Endothelial cell of umbilical vein (primary cell): ENCODE measurements at regions not wholly inside any gene's neighbourhood (a gene's known extent, or its start where the extent isn't known, plus 50 kb on each side); places are given as distances from the start of the nearest gene placed in this dataset.

Source experiments
- EZH2 ChIP-seq: IDR thresholded peaks from 2 replicates; pipeline ENCODE4 v1.6.1; 2012; ENCODE audit warnings: borderline replicate concordance, low read depth, mild to moderate bottlenecking, moderate library complexity, low read length, inconsistent platforms; ENCODE audit not compliant: severe bottlenecking
- POLR2A ChIP-seq: IDR thresholded peaks from 2 replicates; pipeline ENCODE4 v1.6.1; 2012; ENCODE audit warnings: low read depth, mild to moderate bottlenecking, control low read depth, low read length
- POLR2AphosphoS5 ChIP-seq: IDR thresholded peaks from 2 replicates; pipeline ENCODE4 v1.6.1; 2012; ENCODE audit warnings: low read depth, mild to moderate bottlenecking, control low read depth, low read length, moderate library complexity; ENCODE audit not compliant: insufficient read depth
- TF ChIP-seq, protein P1 (sequence below): IDR thresholded peaks from 2 replicates; pipeline ENCODE4 v1.6.1; 2011; ENCODE audit not compliant: insufficient read depth, insufficient read length
- TF ChIP-seq, protein P2 (sequence below), 2 donors: IDR thresholded peaks; 1 replicate in 1 of 2; 2 replicates in 1 of 2; pipeline ENCODE4 v1.5.1; 2011; ENCODE audit warnings: low read length in 2 of 2, mild to moderate bottlenecking in 2 of 2, moderate library complexity in 2 of 2, control low read depth in 1 of 2, inconsistent platforms in 1 of 2, low read depth in 1 of 2; ENCODE audit not compliant: insufficient read depth in 1 of 2; ENCODE audit errors: extremely low read depth in 1 of 2

DNA sequence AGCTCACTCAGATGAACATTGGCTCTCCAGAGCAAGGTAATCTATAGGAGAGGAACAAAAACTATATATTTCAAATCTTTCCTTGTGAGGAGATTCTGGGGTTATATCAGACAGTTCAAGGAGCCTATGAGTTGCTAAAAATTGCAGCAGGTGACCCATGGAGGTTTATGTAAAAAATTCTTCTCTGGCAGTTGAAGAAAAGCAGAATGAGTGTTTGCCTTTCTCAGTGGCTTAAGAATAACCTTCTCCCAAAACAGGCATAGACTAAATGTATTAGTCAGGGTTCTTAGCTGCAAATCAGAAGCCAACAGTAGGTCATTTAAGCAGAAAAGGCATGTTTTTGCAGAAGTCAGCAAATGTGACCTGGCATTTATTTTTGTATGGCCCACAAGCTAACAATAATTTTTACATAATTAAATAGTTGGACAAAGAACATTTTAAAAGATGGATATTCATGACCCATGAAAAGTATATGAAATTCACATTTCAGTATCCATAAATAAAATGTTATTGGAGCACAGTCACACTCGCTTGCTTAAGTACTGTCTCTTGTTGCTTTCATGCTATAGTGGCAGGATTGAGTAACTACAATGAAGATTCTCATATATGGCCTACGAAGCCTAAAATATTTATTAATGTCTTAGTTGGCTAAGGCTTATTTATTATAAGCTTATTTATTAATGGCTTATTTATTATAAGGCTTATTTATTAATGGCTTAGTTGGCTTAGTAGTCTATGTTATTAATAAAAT is 93.4 kb upstream of the TLK1 start:
- TF ChIP-seq, protein P1, sequence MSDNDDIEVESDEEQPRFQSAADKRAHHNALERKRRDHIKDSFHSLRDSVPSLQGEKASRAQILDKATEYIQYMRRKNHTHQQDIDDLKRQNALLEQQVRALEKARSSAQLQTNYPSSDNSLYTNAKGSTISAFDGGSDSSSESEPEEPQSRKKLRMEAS: no peak
- no peak for TF ChIP-seq POLR2A
- TF ChIP-seq, protein P2, sequence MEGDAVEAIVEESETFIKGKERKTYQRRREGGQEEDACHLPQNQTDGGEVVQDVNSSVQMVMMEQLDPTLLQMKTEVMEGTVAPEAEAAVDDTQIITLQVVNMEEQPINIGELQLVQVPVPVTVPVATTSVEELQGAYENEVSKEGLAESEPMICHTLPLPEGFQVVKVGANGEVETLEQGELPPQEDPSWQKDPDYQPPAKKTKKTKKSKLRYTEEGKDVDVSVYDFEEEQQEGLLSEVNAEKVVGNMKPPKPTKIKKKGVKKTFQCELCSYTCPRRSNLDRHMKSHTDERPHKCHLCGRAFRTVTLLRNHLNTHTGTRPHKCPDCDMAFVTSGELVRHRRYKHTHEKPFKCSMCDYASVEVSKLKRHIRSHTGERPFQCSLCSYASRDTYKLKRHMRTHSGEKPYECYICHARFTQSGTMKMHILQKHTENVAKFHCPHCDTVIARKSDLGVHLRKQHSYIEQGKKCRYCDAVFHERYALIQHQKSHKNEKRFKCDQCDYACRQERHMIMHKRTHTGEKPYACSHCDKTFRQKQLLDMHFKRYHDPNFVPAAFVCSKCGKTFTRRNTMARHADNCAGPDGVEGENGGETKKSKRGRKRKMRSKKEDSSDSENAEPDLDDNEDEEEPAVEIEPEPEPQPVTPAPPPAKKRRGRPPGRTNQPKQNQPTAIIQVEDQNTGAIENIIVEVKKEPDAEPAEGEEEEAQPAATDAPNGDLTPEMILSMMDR (IDR thresholded peaks at IDR 0.05; ENCODE audit: extremely low read depth in 1 of 2, insufficient read depth in 1 of 2, low read depth in 1 of 2, low read length in 2 of 2): no peak
- no peak for TF ChIP-seq POLR2AphosphoS5
- no peak for TF ChIP-seq EZH2
